Stomach smooth muscle (tissue), 2 donors: ENCODE measurements at regions not wholly inside any gene's neighbourhood (a gene's known extent, or its start where the extent isn't known, plus 50 kb on each side); places are given as distances from the start of the nearest gene placed in this dataset.

Experiments used
- H3K27ac ChIP-seq: one replicate; pipeline ENCODE4 v1.7.0; 2013; ENCODE audit warnings: mild to moderate bottlenecking, low read length, inconsistent platforms
- H3K27me3 ChIP-seq, 2 donors: one replicate each; pipeline ENCODE4 v1.7.0; 2013; ENCODE audit warnings: low read length in 2 of 2; ENCODE audit not compliant: insufficient read depth in 2 of 2, control insufficient read depth in 1 of 2
- H3K36me3 ChIP-seq, 2 donors: one replicate each; pipeline ENCODE4 v1.7.0; 2013; ENCODE audit warnings: low read length in 2 of 2; ENCODE audit not compliant: control insufficient read depth in 2 of 2, insufficient read depth in 2 of 2
- H3K4me1 ChIP-seq: one replicate; pipeline ENCODE4 v1.7.0; 2013; ENCODE audit warnings: low read length; ENCODE audit not compliant: control insufficient read depth, insufficient read depth
- H3K4me3 ChIP-seq, 2 donors: one replicate each; pipeline ENCODE4 v1.7.0; 2013; ENCODE audit warnings: low read length in 2 of 2
- H3K9ac ChIP-seq, 2 donors: one replicate each; pipeline ENCODE4 v1.7.0; 2013; ENCODE audit warnings: low read length in 2 of 2, mild to moderate bottlenecking in 1 of 2
- H3K9me3 ChIP-seq, 2 donors: one replicate each; pipeline ENCODE4 v1.7.0; 2013; ENCODE audit warnings: low read length in 2 of 2; ENCODE audit not compliant: control insufficient read depth in 2 of 2
- donor health status: healthy.
- donor health status: Pancreatic carcinoma.

DNA sequence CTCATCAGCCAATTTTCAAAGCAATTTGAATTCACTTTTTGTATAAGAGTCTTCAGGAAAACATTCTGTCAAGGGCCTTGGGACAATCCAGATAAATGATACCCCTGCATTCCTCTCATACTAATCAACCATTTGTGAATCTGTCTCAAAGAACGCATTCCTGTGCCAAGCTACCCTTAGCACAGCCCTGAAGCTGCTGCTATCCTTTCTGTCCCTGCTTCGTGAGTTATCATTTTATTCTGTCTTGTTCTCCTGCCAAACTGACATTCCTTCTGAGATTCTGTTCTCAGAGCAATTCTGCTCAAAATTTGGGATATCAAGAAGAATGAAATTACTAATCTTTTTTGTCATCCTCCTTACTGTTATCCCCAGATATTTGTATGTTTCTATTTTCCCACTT is 213.9 kb upstream of the STXBP5 start:
- H3K9ac ChIP-seq = no peak overlapping the region
- no peaks in the 10 kb centered on the region for H3K9me3 ChIP-seq
- no peaks in the 10 kb centered on the region for H3K4me1 ChIP-seq
- no peak overlapping the region for H3K4me3 ChIP-seq
- H3K36me3 ChIP-seq = no peaks in the 10 kb centered on the region
- H3K27ac ChIP-seq = no peak overlapping the region
- no peaks in the 10 kb centered on the region for H3K27me3 ChIP-seq

DNA sequence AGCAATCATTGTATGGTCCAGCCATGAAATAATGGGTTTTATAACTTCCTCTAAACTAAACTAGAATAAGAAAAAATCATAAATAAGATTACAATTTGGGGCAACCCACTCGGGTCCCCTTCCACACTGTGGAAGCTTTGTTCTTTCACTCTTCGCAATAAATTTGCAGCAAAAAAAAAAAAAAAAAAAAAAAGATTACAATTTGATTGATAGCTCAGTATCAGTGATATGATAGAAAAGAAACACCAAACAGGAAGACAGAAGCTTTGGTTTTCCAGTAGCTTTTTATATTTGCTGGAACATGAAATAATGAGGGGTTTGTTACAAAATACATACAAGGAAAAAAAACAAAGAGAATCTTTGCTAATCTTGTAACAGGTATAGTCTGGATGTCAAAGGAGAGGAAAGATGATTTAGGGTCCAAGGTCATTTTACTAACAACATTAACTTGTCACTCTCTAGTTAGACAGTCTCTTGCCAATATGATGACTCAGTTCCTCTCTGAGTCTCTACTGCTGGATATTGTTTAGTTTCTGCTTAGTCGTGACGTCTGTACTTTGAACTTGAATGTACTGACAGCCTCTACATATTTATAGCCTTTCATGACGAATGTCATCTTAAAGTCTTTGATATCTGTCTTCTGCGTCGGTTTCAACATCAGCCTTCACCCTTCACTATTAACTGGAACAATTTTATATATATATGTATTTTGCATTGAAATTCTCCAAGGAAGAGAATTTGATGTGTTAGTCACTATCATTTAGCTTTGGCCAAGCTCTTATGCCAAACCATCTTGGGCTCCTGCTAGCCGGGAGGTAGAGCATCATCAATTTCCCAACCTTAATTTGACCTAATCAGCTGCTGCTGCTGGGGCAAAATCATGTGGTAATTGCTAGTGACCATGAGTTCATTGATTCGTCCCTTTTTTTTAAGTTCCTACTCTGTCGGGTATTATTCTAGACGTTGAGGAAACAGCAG is 213.1 kb upstream of the STXBP5 start:
- H3K27ac ChIP-seq = no peak overlapping the region
- no peaks in the 10 kb centered on the region for H3K4me1 ChIP-seq
- no peaks in the 10 kb centered on the region for H3K9me3 ChIP-seq
- H3K9ac ChIP-seq = no peak overlapping the region
- H3K27me3 ChIP-seq = no peaks in the 10 kb centered on the region
- H3K4me3 ChIP-seq = no peak overlapping the region
- no peaks in the 10 kb centered on the region for H3K36me3 ChIP-seq

DNA sequence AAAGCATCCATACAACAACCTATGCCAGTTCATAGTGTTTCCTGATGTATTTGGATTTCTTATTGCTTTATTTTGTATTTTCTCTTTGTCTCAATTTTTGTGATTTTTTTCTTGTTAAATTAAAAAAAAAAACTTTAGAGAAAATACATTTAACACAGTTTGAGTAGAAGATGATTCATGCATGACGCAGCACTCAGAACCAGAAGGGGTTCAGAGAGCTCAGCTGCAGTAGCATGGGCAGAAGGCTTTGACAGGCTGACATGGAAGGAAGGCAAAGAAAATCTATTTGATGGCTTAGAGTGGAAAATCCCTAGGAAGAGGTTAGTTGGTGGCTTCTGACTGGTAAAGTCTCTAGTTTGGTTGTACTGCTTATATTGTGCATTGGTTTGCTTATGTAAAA is 207.2 kb upstream of the STXBP5 start:
- Histone ChIP-seq H3K9me3 (no peaks in the 10 kb centered on the region), H3K4me3 (no peak overlapping the region), H3K36me3 (no peaks in the 10 kb centered on the region), H3K27me3 (no peaks in the 10 kb centered on the region), H3K27ac (no peak overlapping the region), H3K9ac (no peak overlapping the region), H3K4me1 (no peaks in the 10 kb centered on the region)

DNA sequence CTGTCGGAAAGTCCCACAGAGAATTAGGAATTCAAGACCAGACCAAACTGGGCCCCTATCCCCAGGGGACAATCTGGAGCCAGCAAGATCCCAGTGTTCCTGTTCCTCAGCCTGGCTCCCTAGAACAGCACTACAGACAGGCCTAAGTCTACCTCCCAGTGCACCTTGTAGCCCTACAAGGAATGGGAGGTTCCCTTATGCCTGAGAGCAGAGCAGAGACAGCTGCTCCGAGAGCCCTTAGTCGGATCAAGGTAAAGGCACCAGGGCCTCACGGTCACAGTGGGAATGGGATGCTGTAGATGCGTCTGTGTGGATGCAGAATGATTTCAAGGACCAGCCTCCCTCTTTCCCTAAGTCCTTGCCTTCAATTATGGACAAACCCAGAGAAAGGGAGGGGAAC is 204.5 kb upstream of the STXBP5 start:
- H3K27ac ChIP-seq = no peak overlapping the region
- no peaks in the 10 kb centered on the region for H3K27me3 ChIP-seq
- H3K4me3 ChIP-seq = no peak overlapping the region
- H3K36me3 ChIP-seq = no peaks in the 10 kb centered on the region
- no peak overlapping the region for H3K9ac ChIP-seq
- H3K9me3 ChIP-seq = no peaks in the 10 kb centered on the region
- H3K4me1 ChIP-seq = no peaks in the 10 kb centered on the region

DNA sequence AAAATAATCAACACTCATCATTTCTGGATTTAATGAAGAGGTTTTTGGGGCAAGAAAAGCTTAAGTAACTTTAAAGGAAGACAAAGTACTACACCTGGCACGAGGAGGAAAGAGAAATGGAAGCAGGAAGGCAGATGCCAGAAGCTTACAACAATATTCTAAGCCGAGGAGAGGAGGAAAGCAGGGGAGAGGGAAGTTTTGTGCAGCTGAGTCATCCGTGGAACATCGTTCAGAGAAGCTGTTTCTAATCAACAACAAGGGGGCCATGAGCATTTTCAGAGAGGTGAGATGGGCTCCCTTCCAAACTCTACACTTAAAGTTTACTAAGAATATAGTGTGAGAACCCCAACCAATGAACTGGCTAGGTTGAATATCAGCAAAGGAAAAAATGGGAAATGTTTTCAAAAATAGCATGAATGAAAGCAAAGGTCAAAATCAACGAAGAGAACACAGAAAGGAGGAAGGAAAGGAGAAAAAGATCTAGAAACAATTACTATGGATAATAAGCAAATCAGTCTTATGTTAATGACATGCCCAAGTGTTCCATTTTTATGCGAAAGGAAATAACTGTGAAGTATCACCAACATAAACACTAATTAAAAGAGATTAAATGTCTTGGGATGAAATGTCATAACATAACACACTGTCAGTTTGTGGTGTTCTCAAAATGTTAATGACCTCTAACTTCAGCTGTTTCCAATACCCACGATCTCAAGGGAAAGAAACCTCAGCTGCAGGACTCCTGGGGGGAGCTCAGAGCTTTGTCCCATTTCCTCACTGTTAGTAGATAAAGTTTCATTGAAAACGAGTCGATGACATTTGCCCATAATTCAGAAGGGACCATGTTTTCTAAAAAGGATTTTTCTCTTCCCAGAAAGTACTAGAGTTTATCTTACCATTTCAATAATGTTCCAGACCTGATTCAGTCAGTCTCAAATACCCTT is 203.4 kb upstream of the STXBP5 start:
- Histone ChIP-seq H3K9ac (no peak overlapping the region), H3K9me3 (no peaks in the 10 kb centered on the region), H3K4me3 (no peak overlapping the region), H3K27ac (no peak overlapping the region), H3K4me1 (no peaks in the 10 kb centered on the region), H3K36me3 (no peaks in the 10 kb centered on the region), H3K27me3 (no peaks in the 10 kb centered on the region)

DNA sequence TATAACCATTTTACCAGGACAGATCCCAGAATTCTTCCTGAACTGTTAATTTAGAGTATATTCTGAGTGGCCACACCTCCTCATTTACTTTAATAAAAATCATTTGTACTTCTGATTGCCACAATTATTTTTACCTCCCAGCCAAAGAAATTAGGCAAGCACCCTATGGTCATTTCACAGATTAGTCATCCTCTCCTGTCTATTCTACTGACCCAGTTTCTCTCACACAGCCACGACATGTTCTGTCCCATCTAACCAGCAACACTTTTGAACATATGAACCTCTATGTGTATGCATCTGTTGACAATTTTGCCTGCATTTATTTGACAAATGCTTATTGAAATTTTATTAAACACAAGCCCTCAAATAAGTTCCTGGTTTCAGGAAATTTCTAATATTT is 202.6 kb upstream of the STXBP5 start:
- Histone ChIP-seq H3K36me3 (no peaks in the 10 kb centered on the region), H3K4me1 (no peaks in the 10 kb centered on the region), H3K9me3 (no peaks in the 10 kb centered on the region), H3K27ac (no peak overlapping the region), H3K27me3 (no peaks in the 10 kb centered on the region), H3K4me3 (no peak overlapping the region), H3K9ac (no peak overlapping the region)

DNA sequence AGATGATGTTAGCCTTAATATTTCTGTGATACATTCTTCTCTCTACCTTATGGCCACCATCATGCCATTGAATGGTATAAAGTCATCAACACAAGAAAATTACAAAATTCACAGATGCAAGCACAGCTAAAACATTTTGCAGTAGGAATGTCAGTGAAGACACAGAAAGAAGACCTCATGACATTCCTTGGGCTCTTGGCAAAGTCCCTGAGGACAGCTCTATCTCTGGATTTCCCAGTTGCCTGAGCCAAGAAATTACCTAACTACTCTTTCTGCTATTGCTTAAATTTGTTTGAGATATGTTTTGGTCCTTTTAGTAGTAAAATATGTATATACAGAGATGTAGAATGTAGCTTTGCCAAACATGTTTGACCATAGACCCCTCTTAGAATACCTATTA is 201.0 kb upstream of the STXBP5 start:
- Histone ChIP-seq H3K36me3 (no peaks in the 10 kb centered on the region), H3K9ac (no peak overlapping the region), H3K4me3 (no peak overlapping the region), H3K9me3 (no peaks in the 10 kb centered on the region), H3K27me3 (no peaks in the 10 kb centered on the region), H3K4me1 (no peaks in the 10 kb centered on the region), H3K27ac (no peak overlapping the region)

DNA sequence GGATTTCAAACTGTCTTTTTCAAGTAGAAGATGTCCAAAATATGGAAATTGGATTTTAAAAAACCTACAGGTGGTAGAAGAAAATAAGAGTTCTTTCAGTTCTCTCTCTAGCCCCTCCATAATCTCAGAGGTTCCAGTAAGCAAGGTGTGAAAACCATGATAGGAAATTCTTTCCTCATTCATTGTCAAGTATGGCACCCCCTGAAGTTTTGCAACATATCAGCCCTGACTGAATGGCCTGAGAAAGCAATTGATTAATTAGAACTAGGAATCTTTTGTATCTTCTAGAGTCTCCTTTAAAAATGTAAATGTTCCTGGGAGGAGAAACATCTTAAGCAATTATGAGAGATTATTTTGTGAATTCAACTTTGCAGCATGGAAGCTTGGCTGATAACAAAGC is 198.7 kb upstream of the STXBP5 start:
- Histone ChIP-seq H3K9me3 (no peaks in the 10 kb centered on the region), H3K4me3 (no peak overlapping the region), H3K27ac (no peak overlapping the region), H3K27me3 (no peaks in the 10 kb centered on the region), H3K36me3 (no peaks in the 10 kb centered on the region), H3K9ac (no peak overlapping the region), H3K4me1 (no peaks in the 10 kb centered on the region)

DNA sequence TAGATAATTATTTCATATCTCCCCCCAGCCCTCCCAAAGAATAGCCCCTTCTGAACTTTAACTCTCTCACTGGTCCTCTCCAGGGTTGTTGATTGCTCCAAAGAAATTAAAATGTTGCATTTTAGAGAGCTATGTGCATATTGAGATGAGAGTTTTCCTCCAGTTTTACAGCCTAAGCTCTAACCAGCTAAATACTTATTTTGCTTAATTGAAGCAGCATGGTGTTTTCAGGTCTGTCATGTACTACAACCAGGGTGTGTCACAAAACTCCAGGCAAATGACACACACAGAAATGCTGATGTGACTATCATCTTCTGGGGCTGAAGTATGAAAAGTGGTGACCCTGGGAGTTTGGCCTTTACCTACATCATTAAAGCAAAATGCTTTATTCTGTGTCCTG is 196.8 kb upstream of the STXBP5 start:
- Histone ChIP-seq H3K4me3 (no peak overlapping the region), H3K27me3 (no peaks in the 10 kb centered on the region), H3K9me3 (no peaks in the 10 kb centered on the region), H3K27ac (no peak overlapping the region), H3K36me3 (no peaks in the 10 kb centered on the region), H3K9ac (no peak overlapping the region), H3K4me1 (no peaks in the 10 kb centered on the region)

DNA sequence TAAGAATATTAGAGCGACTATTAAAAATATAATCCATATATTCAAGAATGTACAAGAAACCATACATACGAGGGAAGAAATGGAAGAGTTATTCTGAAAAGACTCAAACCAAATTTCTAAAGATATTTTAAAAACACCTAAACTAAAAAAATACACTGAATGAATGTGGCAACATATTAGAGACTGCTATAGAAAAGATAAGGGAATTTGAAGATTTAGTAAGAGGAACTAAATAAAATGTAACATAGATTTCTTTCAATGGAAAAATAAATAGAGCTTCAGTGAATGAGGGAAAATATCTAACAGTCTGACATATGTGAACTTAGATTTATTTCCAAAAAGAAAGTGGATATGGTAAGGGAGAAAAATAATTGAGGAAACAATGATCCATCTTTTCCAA is 194.9 kb upstream of the STXBP5 start:
- Histone ChIP-seq H3K4me1 (no peaks in the 10 kb centered on the region), H3K27me3 (no peaks in the 10 kb centered on the region), H3K4me3 (no peak overlapping the region), H3K9me3 (no peaks in the 10 kb centered on the region), H3K36me3 (no peaks in the 10 kb centered on the region), H3K9ac (no peak overlapping the region), H3K27ac (no peak overlapping the region)
